GM21786 (cell line): ENCODE measurements at regions not wholly inside any gene's neighbourhood (a gene's known extent, or its start where the extent isn't known, plus 50 kb on each side); places are given as distances from the start of the nearest gene placed in this dataset.
"Not testable (repeated sequence)": the region's sequence is repeated elsewhere in the genome, so short reads cannot be mapped to it uniquely, and the experiment has no call there.

Source experiments
- ATAC-seq: cut with Tn5 transposase; IDR thresholded peaks from one replicate; pipeline ENCODE4 v1.9.1; 2021; ENCODE audit not compliant: unreplicated experiment

DNA sequence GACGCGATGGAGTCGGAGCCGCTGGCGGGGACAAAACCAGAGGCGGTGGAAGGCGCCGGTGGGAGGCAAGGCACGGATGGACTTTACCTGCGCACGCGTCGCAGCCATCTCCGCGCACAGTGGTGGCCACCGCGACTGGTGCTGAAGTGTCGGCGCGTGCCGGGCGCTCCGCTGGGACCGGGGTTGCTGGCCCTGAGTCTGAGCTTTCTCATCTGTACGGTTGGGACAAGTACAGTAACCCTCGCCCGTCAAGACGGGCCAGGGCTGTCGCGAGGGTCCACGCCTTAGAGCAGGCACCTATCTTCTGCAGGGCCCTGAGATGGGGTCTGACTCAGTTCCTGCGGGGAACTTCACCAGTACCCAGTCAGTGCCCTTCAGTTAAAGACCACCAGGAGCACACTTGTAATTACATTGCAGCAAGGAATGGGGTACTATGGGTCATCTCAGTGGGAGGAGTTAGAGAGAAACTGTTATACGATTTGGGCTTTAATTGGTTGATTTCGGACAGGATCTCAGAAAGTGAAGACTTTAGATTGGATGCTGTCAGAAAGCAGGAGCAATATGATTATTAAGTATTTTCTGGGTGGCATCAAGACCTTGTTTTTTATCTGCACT, 385.6 kb downstream of the SPATA31A6 start:
- not testable (repeated sequence) for ATAC-seq

DNA sequence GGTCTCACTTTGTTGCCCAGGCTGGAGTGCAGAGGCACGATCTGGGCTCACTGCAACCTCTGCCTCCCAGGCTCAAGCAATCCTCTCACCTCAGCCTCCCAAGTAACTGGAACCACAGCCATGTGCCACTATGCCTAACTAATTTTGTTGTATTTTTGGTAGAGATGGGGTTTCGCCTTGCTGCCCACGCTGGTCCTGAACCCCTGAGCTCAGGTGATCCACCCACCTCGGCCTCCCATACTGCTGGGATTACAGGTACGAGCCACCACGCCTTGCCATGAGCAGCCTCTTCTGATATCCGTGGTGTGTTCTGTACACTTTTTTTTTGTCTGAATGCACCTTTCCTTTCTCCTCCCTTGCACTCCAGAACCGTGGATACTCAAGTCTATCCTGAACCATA, 394.4 kb downstream of the SPATA31A6 start:
- ATAC-seq, result not testable (repeated sequence)
